IPS-20b (cell line): ENCODE measurements at regions not wholly inside any gene's neighbourhood (a gene's known extent, or its start where the extent isn't known, plus 50 kb on each side); places are given as distances from the start of the nearest gene placed in this dataset.

Source experiments
- H3K27ac ChIP-seq: one replicate; pipeline ENCODE4 v1.5.1; 2013; ENCODE audit warnings: low read length
- H3K27me3 ChIP-seq: 2 replicates; pipeline ENCODE4 v1.6.1; 2013; ENCODE audit warnings: mild to moderate bottlenecking, low read length, inconsistent platforms; ENCODE audit not compliant: insufficient read depth
- H3K36me3 ChIP-seq: 2 replicates; pipeline ENCODE4 v1.6.1; 2013; ENCODE audit warnings: low read depth, mild to moderate bottlenecking, inconsistent platforms, low read length, moderate library complexity; ENCODE audit not compliant: insufficient read depth
- H3K4me1 ChIP-seq: 2 replicates; pipeline ENCODE4 v1.6.1; 2013; ENCODE audit warnings: mild to moderate bottlenecking, control low read depth, inconsistent platforms, low read length, moderate library complexity; ENCODE audit not compliant: insufficient read depth
- H3K4me3 ChIP-seq: 2 replicates; pipeline ENCODE4 v1.5.1; 2013; ENCODE audit warnings: mild to moderate bottlenecking, low read length, inconsistent platforms
- H3K9ac ChIP-seq: 2 replicates; pipeline ENCODE4 v1.6.1; 2013; ENCODE audit warnings: low read depth, mild to moderate bottlenecking, inconsistent platforms, low read length, moderate library complexity
- H3K9me3 ChIP-seq: 2 replicates; pipeline ENCODE4 v1.6.1; 2013; ENCODE audit warnings: mild to moderate bottlenecking, low read depth, low read length, inconsistent platforms; ENCODE audit not compliant: insufficient read depth

DNA sequence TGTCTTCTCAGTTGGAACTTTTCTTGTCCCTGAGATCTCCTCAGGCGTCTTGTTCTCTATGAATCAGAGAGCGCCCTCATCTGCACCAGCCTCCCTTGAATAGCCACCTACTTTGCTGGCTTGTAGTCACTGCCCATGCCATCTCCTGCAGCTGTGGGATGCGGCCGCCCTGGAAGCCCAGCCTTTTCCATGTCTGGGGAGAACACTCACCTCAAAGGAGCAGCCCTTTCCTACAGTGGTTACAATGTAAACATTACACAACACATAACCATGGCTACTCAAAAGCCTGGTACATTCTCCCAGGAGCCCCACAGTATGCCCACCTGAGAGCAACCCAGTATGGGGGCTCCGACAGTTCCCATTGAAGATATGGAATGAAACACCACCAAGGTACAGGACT is 351.0 kb downstream of the EN1 start:
- Histone ChIP-seq H3K36me3 (no peaks in the 10 kb centered on the region), H3K27me3 (no peaks in the 10 kb centered on the region), H3K4me1 (peaks cover 17% of the 10 kb centered on the region; the same call in 1 of the 2 replicates), H3K9me3 (no peaks in the 10 kb centered on the region), H3K9ac (no peak overlapping the region), H3K4me3 (no peak overlapping the region), H3K27ac (no peak overlapping the region)

DNA sequence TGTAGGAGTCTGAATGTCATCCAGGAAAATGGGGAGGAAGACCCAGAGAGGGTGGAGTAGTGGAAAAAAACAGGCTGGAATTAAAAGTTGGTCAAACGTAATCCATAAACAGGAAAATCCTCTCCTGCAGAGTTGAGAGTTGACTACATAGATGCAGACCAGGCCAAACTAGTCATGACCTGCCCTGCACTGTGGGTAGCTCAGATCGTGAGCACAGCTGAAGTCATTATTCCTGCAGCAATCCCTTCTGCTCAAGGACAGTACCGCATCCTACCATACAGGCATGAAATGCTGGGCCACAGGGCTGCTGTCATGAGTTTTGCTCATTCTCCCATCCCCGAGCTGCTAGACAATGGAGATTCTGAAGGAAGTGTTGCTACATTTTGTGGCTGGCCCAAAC is 352.2 kb downstream of the EN1 start:
- no peaks in the 10 kb centered on the region for H3K9me3 ChIP-seq
- no peak overlapping the region for H3K4me3 ChIP-seq
- no peak overlapping the region for H3K9ac ChIP-seq
- H3K36me3 ChIP-seq = no peaks in the 10 kb centered on the region
- H3K27me3 ChIP-seq = 0 out of 2 replicates have a peak, but pooled peaks cover 5% of the 10 kb centered on the region
- no peak overlapping the region for H3K27ac ChIP-seq
- H3K4me1 ChIP-seq = peaks cover 29% of the 10 kb centered on the region; the same call in 1 of the 2 replicates

DNA sequence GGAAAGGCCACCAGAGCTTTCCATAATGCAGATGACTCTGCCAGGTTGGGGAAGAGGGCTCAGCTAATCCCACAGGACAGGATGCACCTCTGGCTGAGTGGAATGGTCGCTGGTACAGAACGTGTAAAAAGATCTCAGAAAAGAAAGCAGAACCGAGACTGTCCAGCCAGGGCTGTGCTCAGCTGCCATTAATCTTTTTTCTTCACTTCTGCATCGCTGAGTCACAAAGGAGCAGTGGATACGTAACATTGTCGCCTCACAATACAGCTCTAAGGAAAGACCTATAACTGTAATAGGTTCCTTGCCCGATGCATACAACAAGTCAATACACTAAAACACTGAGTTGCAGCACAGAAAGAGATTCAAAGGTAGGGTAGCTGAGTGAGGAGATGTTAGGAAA is 354.2 kb downstream of the EN1 start:
- Histone ChIP-seq H3K9ac (no peak overlapping the region), H3K27ac (no peak overlapping the region), H3K27me3 (0 out of 2 replicates have a peak, but pooled peaks cover 5% of the 10 kb centered on the region), H3K36me3 (no peaks in the 10 kb centered on the region), H3K4me1 (peaks cover 31% of the 10 kb centered on the region; the same call in 1 of the 2 replicates), H3K9me3 (no peaks in the 10 kb centered on the region), H3K4me3 (no peak overlapping the region)

DNA sequence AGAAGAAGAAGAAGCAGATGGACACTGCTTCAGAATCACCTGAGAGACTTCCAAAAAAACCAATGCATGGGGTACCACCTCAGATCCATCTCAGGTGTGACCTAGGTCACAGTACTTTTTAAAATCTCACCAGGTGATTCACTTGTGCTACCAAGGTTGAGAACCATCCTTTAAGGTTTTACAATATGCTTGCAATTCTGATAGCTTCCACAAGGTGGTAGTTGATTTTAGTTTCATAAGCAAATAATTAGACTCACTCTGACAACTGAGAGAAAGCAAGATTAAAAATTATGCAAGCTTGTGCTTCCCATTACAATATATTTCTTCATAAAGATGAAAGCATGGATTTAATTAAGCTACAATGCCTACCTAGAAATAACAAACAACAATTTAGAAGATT is 355.1 kb downstream of the EN1 start:
- H3K36me3 ChIP-seq = no peaks in the 10 kb centered on the region
- H3K4me3 ChIP-seq = no peak overlapping the region
- H3K9me3 ChIP-seq = no peaks in the 10 kb centered on the region
- no peak overlapping the region for H3K27ac ChIP-seq
- H3K27me3 ChIP-seq = 0 out of 2 replicates have a peak, but pooled peaks cover 5% of the 10 kb centered on the region
- H3K4me1 ChIP-seq = peaks cover 31% of the 10 kb centered on the region; the same call in 1 of the 2 replicates
- no peak overlapping the region for H3K9ac ChIP-seq

DNA sequence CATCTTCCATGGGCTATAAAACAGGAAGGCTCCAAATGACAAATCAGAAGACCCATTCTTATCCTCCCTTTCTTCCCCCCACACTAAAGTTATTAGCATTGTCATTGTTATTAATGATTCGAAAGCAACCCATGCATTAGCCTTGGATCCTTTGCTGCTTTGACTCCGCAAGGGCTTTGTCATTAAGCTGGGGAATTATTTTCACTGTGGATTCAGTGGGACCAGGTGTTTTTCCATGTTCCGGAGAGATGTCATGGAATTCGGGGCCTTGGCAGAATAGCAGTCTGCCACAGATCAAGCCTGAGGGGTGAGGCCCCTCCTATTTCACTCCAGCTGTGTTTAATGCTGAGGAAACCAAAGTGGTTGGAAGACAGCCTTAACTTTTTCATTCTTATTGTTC is 357.1 kb downstream of the EN1 start:
- Histone ChIP-seq H3K27me3 (0 out of 2 replicates have a peak, but pooled peaks cover 5% of the 10 kb centered on the region), H3K4me1 (peaks cover 31% of the 10 kb centered on the region; the same call in 1 of the 2 replicates), H3K9me3 (no peaks in the 10 kb centered on the region), H3K27ac (peak overlapping the region; percentile 47), H3K4me3 (peak overlapping the region; percentile 25; the same call in 1 of the 2 replicates), H3K36me3 (no peaks in the 10 kb centered on the region), H3K9ac (peak overlapping the region; percentile 38; the same call in 1 of the 2 replicates)

DNA sequence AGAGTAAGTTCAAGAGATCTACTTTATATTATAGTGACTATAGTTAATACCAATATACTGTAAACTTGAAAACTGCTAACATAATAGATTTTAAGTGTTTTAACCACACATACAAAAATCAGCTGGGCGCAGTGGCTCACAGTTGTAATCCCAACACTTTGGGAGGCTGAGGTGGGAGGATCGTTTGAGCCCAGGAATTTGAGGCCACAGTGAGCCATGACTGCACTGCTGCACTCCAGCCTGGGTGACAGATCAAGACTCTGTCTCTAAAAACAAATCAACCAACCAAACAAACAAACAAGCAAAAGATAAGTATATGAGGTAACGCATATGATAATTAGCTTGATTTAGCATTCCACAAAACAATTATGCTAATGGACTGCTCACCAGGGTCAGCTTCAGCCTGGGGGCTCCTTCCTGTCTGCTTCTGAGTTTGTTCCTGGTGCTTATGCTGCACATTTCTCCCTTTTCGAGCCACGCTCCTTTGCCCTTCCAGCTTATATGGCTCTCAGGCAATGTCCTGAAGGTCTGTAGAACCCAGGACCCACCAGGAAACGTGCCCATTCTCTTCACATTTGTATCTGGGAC is 357.6 kb downstream of the EN1 start:
- Histone ChIP-seq H3K9me3 (no peaks in the 10 kb centered on the region), H3K27me3 (0 out of 2 replicates have a peak, but pooled peaks cover 5% of the 10 kb centered on the region), H3K36me3 (no peaks in the 10 kb centered on the region), H3K4me1 (peaks cover 31% of the 10 kb centered on the region; the same call in 1 of the 2 replicates), H3K9ac (peak overlapping the region; percentile 38; the same call in 1 of the 2 replicates), H3K27ac (peak overlapping the region; percentile 47), H3K4me3 (peak overlapping the region; percentile 25; the same call in 1 of the 2 replicates)

DNA sequence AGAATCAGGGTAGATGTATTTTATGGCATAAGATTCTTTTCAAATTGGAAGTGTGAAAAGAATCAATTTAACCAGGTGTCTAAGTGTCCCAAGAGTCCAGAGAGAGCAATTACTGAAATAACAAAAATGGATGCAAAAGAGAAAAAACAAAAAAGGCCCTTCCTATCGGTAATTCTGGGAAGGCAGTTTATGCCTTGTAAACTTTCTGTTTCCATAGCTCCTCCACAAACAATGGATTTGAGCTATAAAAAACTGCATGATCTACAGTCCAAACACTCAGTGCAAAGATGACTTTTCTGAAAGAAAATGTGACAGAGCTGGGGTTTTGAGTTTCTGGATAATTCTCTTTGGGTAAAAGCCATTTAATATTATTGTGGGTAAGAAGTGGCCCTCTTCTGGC is 366.1 kb downstream of the EN1 start:
- Histone ChIP-seq H3K4me3 (no peak overlapping the region), H3K27ac (no peak overlapping the region), H3K9me3 (no peaks in the 10 kb centered on the region), H3K27me3 (peaks cover 31% of the 10 kb centered on the region), H3K4me1 (peaks cover 3% of the 10 kb centered on the region; the same call in 1 of the 2 replicates), H3K36me3 (no peaks in the 10 kb centered on the region), H3K9ac (no peak overlapping the region)

DNA sequence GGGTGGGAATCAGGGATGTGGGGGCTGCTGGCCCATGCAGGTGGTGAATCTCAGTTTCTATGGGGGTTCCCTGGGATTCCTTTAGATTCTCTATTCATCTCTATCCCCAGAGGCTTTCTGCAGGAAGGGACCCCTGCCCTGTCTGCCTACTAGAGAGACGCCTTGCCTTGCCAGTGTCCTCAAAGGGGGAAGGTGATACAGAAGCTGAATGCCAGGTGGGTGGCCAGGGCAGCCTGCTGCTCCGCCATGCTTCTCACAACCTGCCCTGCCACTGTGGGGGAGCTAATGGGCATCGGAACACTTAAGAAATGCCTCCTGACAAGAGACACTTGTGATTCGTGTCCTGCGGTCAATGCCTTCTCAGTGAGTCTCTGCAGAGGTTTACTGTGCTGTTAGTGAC is 368.4 kb downstream of the EN1 start:
- Histone ChIP-seq H3K4me3 (no peak overlapping the region), H3K4me1 (peaks cover 8% of the 10 kb centered on the region; the same call in 1 of the 2 replicates), H3K27ac (no peak overlapping the region), H3K9ac (no peak overlapping the region), H3K27me3 (peaks cover 51% of the 10 kb centered on the region), H3K36me3 (no peaks in the 10 kb centered on the region), H3K9me3 (no peaks in the 10 kb centered on the region)

DNA sequence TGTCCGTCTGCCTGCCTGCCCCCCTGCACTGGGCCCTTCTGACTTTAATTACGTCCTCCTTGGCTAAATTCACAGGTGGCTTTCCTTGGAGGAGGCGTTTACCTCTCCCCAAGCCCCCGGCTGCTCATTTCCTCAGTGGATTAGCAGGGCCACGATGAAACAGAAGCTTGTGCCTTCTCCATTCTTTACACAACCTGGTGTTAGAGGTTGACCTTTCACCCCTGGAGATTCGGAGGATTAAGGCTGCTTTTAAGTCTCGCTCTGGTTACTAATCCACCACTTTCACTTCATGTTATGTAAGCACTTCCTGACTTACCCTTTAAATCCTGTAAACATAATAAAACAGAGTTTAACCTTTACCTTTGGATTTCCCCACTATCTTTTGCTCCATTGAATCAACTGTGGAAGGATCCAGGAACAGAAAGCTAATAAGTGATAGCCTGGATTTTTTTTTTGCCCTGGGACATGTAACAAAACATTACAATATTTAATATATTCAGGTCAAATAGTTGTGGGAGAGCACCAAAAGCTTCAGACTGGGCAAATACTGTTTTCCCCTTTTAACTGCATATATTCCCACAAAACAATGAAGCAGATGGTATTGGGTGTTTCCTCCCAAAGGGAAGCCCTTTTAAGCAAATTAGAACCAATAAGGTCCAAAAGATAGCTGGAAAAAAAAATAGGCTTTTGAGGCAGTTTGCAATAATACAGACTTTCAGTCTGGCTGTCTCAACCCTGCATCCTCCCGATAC is 370.2 kb downstream of the EN1 start:
- Histone ChIP-seq H3K27ac (no peak overlapping the region), H3K4me3 (no peak overlapping the region), H3K9ac (no peak overlapping the region), H3K27me3 (peaks cover 34% of the 10 kb centered on the region), H3K9me3 (no peaks in the 10 kb centered on the region), H3K36me3 (no peaks in the 10 kb centered on the region), H3K4me1 (peaks cover 11% of the 10 kb centered on the region; the same call in 1 of the 2 replicates)

DNA sequence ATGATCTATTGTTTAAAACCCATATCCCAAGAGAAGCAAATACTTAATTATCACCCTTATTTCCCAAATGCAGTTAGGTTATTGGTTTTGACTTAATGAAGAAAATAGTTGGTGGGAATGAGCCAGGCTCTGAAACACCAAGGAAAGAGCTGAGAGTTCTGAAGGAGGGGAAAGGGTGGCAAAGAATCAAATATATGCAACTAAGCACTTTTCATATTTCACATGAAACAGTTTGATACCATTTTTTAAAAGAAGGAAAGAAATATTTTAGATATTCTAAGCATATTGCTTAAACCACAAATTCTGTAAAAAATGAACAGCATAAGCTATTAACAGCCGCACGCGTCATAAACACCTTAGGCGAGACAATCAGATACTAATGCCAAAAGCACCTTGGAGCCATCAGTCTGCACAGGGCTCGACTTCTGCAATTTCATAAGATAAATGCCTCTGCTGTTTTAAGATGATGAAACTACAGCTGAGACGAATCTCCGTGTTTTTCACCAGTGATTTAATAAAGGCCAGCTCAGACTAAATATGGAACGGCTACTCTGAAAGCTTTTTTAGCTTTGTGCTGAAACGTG is 371.7 kb downstream of the EN1 start:
- H3K27me3 ChIP-seq = peaks cover 32% of the 10 kb centered on the region
- H3K9ac ChIP-seq = no peak overlapping the region

DNA sequence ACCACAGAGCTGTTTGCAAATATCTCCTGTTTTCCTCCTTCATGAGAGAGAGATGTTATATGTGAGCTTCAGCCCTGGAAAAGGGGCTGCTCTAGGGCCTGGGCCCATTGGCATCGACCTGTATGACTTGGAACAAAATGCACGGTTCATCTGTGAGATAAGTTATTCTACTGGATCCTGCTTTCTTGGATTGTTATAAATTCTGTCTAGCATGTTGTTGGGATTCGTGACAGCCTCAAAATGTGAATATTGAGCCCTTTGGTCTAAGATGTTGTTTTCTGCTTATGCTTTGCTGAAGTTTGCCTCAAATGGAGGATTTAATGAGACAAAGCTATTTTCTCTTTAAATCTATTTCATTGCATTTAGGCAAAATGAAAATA is 372.9 kb downstream of the EN1 start:
- Histone ChIP-seq H3K9ac (no peak overlapping the region), H3K27ac (no peak overlapping the region), H3K27me3 (peaks cover 28% of the 10 kb centered on the region), H3K36me3 (no peaks in the 10 kb centered on the region), H3K4me3 (no peak overlapping the region), H3K4me1 (peaks cover 11% of the 10 kb centered on the region; the same call in 1 of the 2 replicates), H3K9me3 (no peaks in the 10 kb centered on the region)

More for the DNA sequence above, 371.7 kb downstream of the EN1 start:
- Histone ChIP-seq H3K4me1 (peaks cover 11% of the 10 kb centered on the region; the same call in 1 of the 2 replicates), H3K4me3 (no peak overlapping the region), H3K9me3 (no peaks in the 10 kb centered on the region), H3K27ac (no peak overlapping the region), H3K36me3 (no peaks in the 10 kb centered on the region)
